MM.1S (cell line): ENCODE measurements at regions not wholly inside any gene's neighbourhood (a gene's known extent, or its start where the extent isn't known, plus 50 kb on each side); places are given as distances from the start of the nearest gene placed in this dataset.

Experiments
- DNase-seq: peaks from one replicate; pipeline ENCODE4 v3.0.0-alpha.2; 2015
- H2AFZ ChIP-seq: fragments of 300-600 bp; sonication (generic); 2 replicates; pipeline ENCODE4 v1.6.0; 2016; ENCODE audit warnings: antibody characterized with exemption, low read length
- H3F3A ChIP-seq: fragments of 300-600 bp; sonication (generic); 2 replicates; pipeline ENCODE4 v1.6.1; 2016; ENCODE audit warnings: mild to moderate bottlenecking, antibody characterized with exemption, low read length, moderate library complexity, mixed read lengths; ENCODE audit not compliant: insufficient read depth
- H3K27ac ChIP-seq: fragments of 300-600 bp; sonication (generic); 2 replicates; pipeline ENCODE4 v1.5.1; 2016; ENCODE audit warnings: mild to moderate bottlenecking, low read length
- H3K27me3 ChIP-seq: fragments of 300-600 bp; sonication (generic); replicated peaks from 2 replicates; pipeline ENCODE4 v1.6.0; 2016; ENCODE audit warnings: low read length; ENCODE audit not compliant: insufficient read depth
- H3K36me3 ChIP-seq: fragments of 300-600 bp; sonication (generic); replicated peaks from 2 replicates; pipeline ENCODE4 v1.6.1; 2016; ENCODE audit warnings: mild to moderate bottlenecking, low read length, mixed read lengths; ENCODE audit not compliant: insufficient read depth
- H3K4me1 ChIP-seq: fragments of 300-600 bp; sonication (generic); 2 replicates; pipeline ENCODE4 v1.6.1; 2016; ENCODE audit warnings: low read length, mixed read lengths
- H3K4me2 ChIP-seq: fragments of 300-600 bp; sonication (generic); 2 replicates; pipeline ENCODE4 v1.6.0; 2016; ENCODE audit warnings: low read depth, low read length
- H3K4me3 ChIP-seq: fragments of 300-600 bp; sonication (generic); 2 replicates; pipeline ENCODE4 v1.5.1; 2016; ENCODE audit warnings: low read length, mixed read lengths
- H3K79me2 ChIP-seq: fragments of 300-600 bp; sonication (generic); 2 replicates; pipeline ENCODE4 v1.6.1; 2016; ENCODE audit warnings: mixed run types, low read length, mixed read lengths
- H3K9ac ChIP-seq: fragments of 300-600 bp; sonication (generic); 2 replicates; pipeline ENCODE4 v1.6.1; 2016; ENCODE audit warnings: low read length, mixed read lengths
- H3K9me2 ChIP-seq: fragments of 300-600 bp; sonication (generic); replicated peaks from 2 replicates; pipeline ENCODE4 v1.6.1; 2016; ENCODE audit warnings: mild to moderate bottlenecking, low read length, mixed read lengths; ENCODE audit not compliant: insufficient read depth
- H3K9me3 ChIP-seq: fragments of 300-600 bp; sonication (generic); replicated peaks from 2 replicates; pipeline ENCODE4 v1.6.1; 2016; ENCODE audit warnings: mild to moderate bottlenecking, low read length, mixed read lengths; ENCODE audit not compliant: insufficient read depth
- H4K20me1 ChIP-seq: fragments of 300-600 bp; sonication (generic); 2 replicates; pipeline ENCODE4 v1.6.1; 2016; ENCODE audit warnings: mild to moderate bottlenecking, low read length, moderate library complexity, mixed read lengths; ENCODE audit not compliant: insufficient read depth
- CTCF ChIP-seq: fragments of 300-600 bp; sonication (generic); IDR thresholded peaks from 2 replicates; pipeline ENCODE4 v1.5.1; 2016; ENCODE audit warnings: antibody characterized with exemption, low read length, mixed read lengths
- EZH2 ChIP-seq: fragments of 300-600 bp; sonication (generic); optimal IDR thresholded peaks from 2 replicates; pipeline ENCODE3; 2017; ENCODE audit warnings: low read depth, mild to moderate bottlenecking, antibody characterized with exemption, low read length, mixed read lengths
- EZH2phosphoT487 ChIP-seq: fragments of 300-600 bp; sonication (generic); IDR thresholded peaks from 2 replicates; pipeline ENCODE4 v1.6.1; 2018; ENCODE audit warnings: antibody characterized with exemption, low read length

GRCh38 chr14:28651148-28651547 is 115.4 kb upstream of the FOXG1 start:
- Histone ChIP-seq H4K20me1 (no peaks in the 10 kb centered on the region), H3K9me3 (no peaks in the 10 kb centered on the region), H3K4me1 (no peaks in the 10 kb centered on the region), H3K79me2 (no peaks in the 10 kb centered on the region), H3F3A (no peaks in the 10 kb centered on the region), H3K4me2 (no peak overlapping the region), H3K9ac (no peak overlapping the region), H3K27me3 (no peaks in the 10 kb centered on the region), H3K4me3 (no peak overlapping the region), H3K36me3 (no peaks in the 10 kb centered on the region), H3K27ac (no peak overlapping the region), H3K9me2 (no peaks in the 10 kb centered on the region), H2AFZ (no peak overlapping the region)
- TF ChIP-seq EZH2 (no peak), CTCF (no peak), EZH2phosphoT487 (no peak)
- DNase-seq = no peak

GRCh38 chr14:28652782-28653181 is 113.8 kb upstream of the FOXG1 start:
- no peak overlapping the region for H2AFZ ChIP-seq
- H3K4me1 ChIP-seq = no peaks in the 10 kb centered on the region
- no peak overlapping the region for H3K9ac ChIP-seq
- H3K9me3 ChIP-seq = no peaks in the 10 kb centered on the region
- no peaks in the 10 kb centered on the region for H3F3A ChIP-seq
- no peak overlapping the region for H3K4me3 ChIP-seq
- H3K27me3 ChIP-seq = no peaks in the 10 kb centered on the region
- no peaks in the 10 kb centered on the region for H3K79me2 ChIP-seq
- H3K27ac ChIP-seq = no peak overlapping the region
- H3K4me2 ChIP-seq = no peak overlapping the region
- no peaks in the 10 kb centered on the region for H3K9me2 ChIP-seq
- no peak for TF ChIP-seq EZH2phosphoT487
- TF ChIP-seq EZH2 = no peak
- no peak for TF ChIP-seq CTCF
- H3K36me3 ChIP-seq = no peaks in the 10 kb centered on the region
- DNase-seq = no peak
- H4K20me1 ChIP-seq = no peaks in the 10 kb centered on the region

- Histone ChIP-seq H3K9me2 (no peaks in the 10 kb centered on the region), H3K4me1 (no peaks in the 10 kb centered on the region), H3K9ac (no peak overlapping the region), H2AFZ (no peak overlapping the region), H3K9me3 (no peaks in the 10 kb centered on the region), H3K27me3 (no peaks in the 10 kb centered on the region), H3K4me2 (no peak overlapping the region), H3K27ac (no peak overlapping the region), H3K4me3 (no peak overlapping the region), H3F3A (no peaks in the 10 kb centered on the region), H3K36me3 (no peaks in the 10 kb centered on the region), H3K79me2 (no peaks in the 10 kb centered on the region), H4K20me1 (no peaks in the 10 kb centered on the region)
- no peak for DNase-seq
- TF ChIP-seq CTCF = no peak
- no peak for TF ChIP-seq EZH2
- no peak for TF ChIP-seq EZH2phosphoT487
Observed at GRCh38 chr14:28653521-28653920, 113.1 kb upstream of the FOXG1 start.
